ENCODE measurements at regions not wholly inside any gene's neighbourhood (a gene's known extent, or its start where the extent isn't known, plus 50 kb on each side); places are given as distances from the start of the nearest gene placed in this dataset.

DNA sequence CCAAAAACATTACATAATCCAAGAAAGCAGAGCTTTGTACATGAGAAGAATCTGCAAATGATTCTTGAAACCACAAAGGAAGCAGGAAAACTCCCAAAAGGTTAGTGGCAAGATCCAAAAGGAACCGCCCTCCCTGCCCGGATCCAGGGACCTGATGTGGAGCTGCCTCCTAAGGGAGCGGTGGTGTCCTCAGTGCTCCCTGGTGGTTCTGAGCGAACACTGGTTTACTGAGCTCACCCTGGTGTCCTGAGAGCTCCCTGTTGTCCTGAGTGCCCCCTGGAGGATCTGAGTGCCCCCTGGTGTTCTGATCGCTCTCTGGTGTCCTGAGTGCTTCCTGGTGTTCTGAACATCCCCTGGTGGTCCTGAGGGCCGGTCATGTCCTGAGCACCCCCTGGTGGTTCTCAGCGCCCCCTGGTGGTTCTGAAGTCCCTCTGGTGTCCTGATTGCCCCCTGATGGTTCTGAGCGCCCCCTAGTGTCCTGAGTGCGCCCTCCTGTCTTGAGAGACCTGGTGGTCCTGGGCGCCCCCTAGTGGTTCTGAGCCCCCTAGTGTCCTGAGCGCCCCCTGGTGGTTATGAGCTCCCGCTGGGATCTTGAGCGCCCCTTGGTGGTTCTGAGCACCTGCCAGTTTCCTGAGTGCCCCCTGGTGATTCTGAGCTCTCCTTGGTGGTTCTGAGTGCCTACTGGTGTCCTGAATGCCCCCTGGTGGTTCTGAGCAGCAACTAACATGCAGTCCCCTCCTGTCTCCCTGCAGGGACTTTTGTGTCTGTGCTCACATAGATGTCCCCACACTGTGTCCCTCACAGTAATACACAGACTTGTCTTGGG is 891.1 kb downstream of the TMEM121 start:
- TF ChIP-seq, protein P1, sequence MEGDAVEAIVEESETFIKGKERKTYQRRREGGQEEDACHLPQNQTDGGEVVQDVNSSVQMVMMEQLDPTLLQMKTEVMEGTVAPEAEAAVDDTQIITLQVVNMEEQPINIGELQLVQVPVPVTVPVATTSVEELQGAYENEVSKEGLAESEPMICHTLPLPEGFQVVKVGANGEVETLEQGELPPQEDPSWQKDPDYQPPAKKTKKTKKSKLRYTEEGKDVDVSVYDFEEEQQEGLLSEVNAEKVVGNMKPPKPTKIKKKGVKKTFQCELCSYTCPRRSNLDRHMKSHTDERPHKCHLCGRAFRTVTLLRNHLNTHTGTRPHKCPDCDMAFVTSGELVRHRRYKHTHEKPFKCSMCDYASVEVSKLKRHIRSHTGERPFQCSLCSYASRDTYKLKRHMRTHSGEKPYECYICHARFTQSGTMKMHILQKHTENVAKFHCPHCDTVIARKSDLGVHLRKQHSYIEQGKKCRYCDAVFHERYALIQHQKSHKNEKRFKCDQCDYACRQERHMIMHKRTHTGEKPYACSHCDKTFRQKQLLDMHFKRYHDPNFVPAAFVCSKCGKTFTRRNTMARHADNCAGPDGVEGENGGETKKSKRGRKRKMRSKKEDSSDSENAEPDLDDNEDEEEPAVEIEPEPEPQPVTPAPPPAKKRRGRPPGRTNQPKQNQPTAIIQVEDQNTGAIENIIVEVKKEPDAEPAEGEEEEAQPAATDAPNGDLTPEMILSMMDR (IDR thresholded peaks at IDR 0.05), result peak; percentile 68 to 85 (median 79)
- TF ChIP-seq POLR2A (IDR thresholded peaks at IDR 0.05), result no peak

Data from testis (tissue), 2 donors.